HepG2 (cell line): ENCODE measurements at regions not wholly inside any gene's neighbourhood (a gene's known extent, or its start where the extent isn't known, plus 50 kb on each side); places are given as distances from the start of the nearest gene placed in this dataset.
A peak's percentile ranks its signal among the peaks of the same experiment; 100 is the strongest.
"Not testable (repeated sequence)": the region's sequence is repeated elsewhere in the genome, so short reads cannot be mapped to it uniquely, and the experiment has no call there.

Experiments used
- ATAC-seq: fragments of 200-7000 bp; cut with Tn5 transposase; 3 replicates; pipeline ENCODE4 v1.9.1; 2020; ENCODE audit warnings: mild to moderate bottlenecking, moderate library complexity
- BruUV-seq: library from RNA; stranded (reverse); fragments of 400-500 nt; replicated peaks from 2 replicates; lab custom pipeline; 2021; lab: Mats Ljungman, UMichigan
- CTCF ChIA-PET: fragments of 300-600 bp; formaldehyde crosslinking; extraction: SDS; loops from one replicate; lab custom pipeline; 2021; ENCODE audit warnings: low total read pairs, inconsistent platforms, low intra/inter-chr PET ratio; lab: Yijun Ruan, JAX
- POLR2A ChIA-PET: fragments of 350-600 bp; sonication (Branson Sonifier 250); formaldehyde crosslinking; loops from one replicate; lab custom pipeline; 2020; ENCODE audit warnings: antibody characterized with exemption, inconsistent platforms; lab: Yijun Ruan, JAX
- DNase-seq: peaks from one replicate; pipeline ENCODE4 v3.0.0-alpha.2; 2015; ENCODE audit warnings: low spot score
- FAIRE-seq: peaks from 3 replicates; lab custom pipeline; 2011; peaks lifted over from hg19 to GRCh38; lab: Jason Lieb, UNC
- H2AFZ ChIP-seq: one replicate; pipeline ENCODE4 v1.6.1; 2011; ENCODE audit warnings: low read length, inconsistent platforms
- H3K27ac ChIP-seq: fragments of 300-600 bp; 3 replicates; pipeline ENCODE4 v1.8.0; 2011; ENCODE audit warnings: mixed run types, mild to moderate bottlenecking, mixed read lengths, low read length, inconsistent platforms; ENCODE audit not compliant: insufficient read depth; ENCODE audit errors: extremely low read length
- H3K27me3 ChIP-seq, 2 experiments: fragments of 200-600 bp in 1 of 2; 2 replicates in 1 of 2; 3 replicates in 1 of 2; pipeline versions ENCODE4 v1.6.0 to v1.8.0; 2011; ENCODE audit warnings: low read length in 2 of 2, mild to moderate bottlenecking in 2 of 2, moderate library complexity in 2 of 2, inconsistent platforms in 1 of 2; ENCODE audit not compliant: insufficient read depth in 2 of 2, control insufficient read depth in 1 of 2
- H3K36me3 ChIP-seq, 2 experiments: fragments of 200-600 bp in 1 of 2; replicated peaks in 1 of 2; 2 replicates in 1 of 2; 3 replicates in 1 of 2; pipeline versions ENCODE4 v1.5.1 to v1.8.0; 2011; ENCODE audit warnings: low read length in 2 of 2, inconsistent platforms in 1 of 2; ENCODE audit not compliant: insufficient read depth in 2 of 2, control insufficient read depth in 1 of 2
- H3K4me1 ChIP-seq: 2 replicates; pipeline ENCODE4 v1.5.1; 2012; ENCODE audit warnings: low read length, inconsistent platforms; ENCODE audit not compliant: insufficient read depth
- H3K4me2 ChIP-seq: 2 replicates; pipeline ENCODE4 v1.6.0; 2011; ENCODE audit warnings: low read depth, low read length, inconsistent platforms
- H3K4me3 ChIP-seq, 3 experiments: fragments of 200-600 bp in 1 of 3; sonication (generic), shearing (Covaris generic) in 1 of 3; replicated peaks in 1 of 3; 2 replicates each; pipeline ENCODE4 v1.5.1; 2011 to 2016; ENCODE audit warnings: low read length in 3 of 3, inconsistent platforms in 2 of 3, low read depth in 2 of 3, mild to moderate bottlenecking in 2 of 3, control low read depth in 1 of 3, mixed read lengths in 1 of 3; ENCODE audit not compliant: insufficient read depth in 1 of 3
- H3K79me2 ChIP-seq: one replicate; pipeline ENCODE4 v1.6.1; 2011; ENCODE audit warnings: low read length, inconsistent platforms; ENCODE audit not compliant: insufficient read depth
- H3K9ac ChIP-seq: 2 replicates; pipeline ENCODE4 v1.6.0; 2011; ENCODE audit warnings: mild to moderate bottlenecking, low read depth, low read length, inconsistent platforms; ENCODE audit not compliant: insufficient read depth
- H3K9me3 ChIP-seq: 2 replicates; pipeline ENCODE4 v1.5.1; 2012; ENCODE audit warnings: mild to moderate bottlenecking, low read length
- H4K20me1 ChIP-seq: 2 replicates; pipeline ENCODE4 v1.6.0; 2011; ENCODE audit warnings: inconsistent platforms, mild to moderate bottlenecking, low read length, moderate library complexity; ENCODE audit not compliant: insufficient read depth
- MAFF ChIP-seq: IDR thresholded peaks from 2 replicates; pipeline ENCODE4 v1.6.1; 2011; ENCODE audit warnings: low read depth, low read length, improper control_type of control experiment
- MAFK ChIP-seq, 2 experiments: IDR thresholded peaks in 1 of 2; conservative IDR thresholded peaks in 1 of 2; 2 replicates each; pipeline ENCODE4 v1.6.1; 2011; ENCODE audit warnings: improper control_type of control experiment in 2 of 2, low read length in 2 of 2
- MED1 ChIP-seq: sonication (generic); formaldehyde crosslinking; IDR thresholded peaks from 2 replicates; pipeline ENCODE4 v1.4.0; 2020; ENCODE audit warnings: missing genetic modification reagents
- MIXL1 ChIP-seq: IDR thresholded peaks from 2 replicates; pipeline ENCODE4 v1.6.1; 2016
- NR2F6 ChIP-seq, 2 experiments: IDR thresholded peaks; 2 replicates each; pipeline ENCODE4 v1.6.1; 2016; ENCODE audit warnings: antibody characterized with exemption in 1 of 2, mild to moderate bottlenecking in 1 of 2
- RXRB ChIP-seq: IDR thresholded peaks from 2 replicates; pipeline ENCODE4 v1.6.1; 2016; ENCODE audit warnings: borderline replicate concordance, missing genetic modification reagents, missing compliant biosample characterization
- SAP130 ChIP-seq: IDR thresholded peaks from 2 replicates; pipeline ENCODE4 v1.6.1; 2016; ENCODE audit warnings: low read depth
- YEATS2 ChIP-seq: sonication (generic); formaldehyde crosslinking; IDR thresholded peaks from 2 replicates; pipeline ENCODE4 v1.4.0; 2020; ENCODE audit warnings: missing genetic modification reagents, borderline replicate concordance
- ZNF205 ChIP-seq: IDR thresholded peaks from 2 replicates; pipeline ENCODE4 v1.6.1; 2018; ENCODE audit warnings: missing biosample characterization, missing genetic modification reagents
- WGBS: methylation state at CpG from one replicate; pipeline ENCODE4 v1.1.6; 2017; ENCODE audit warnings: low lambda C conversion rate; 5-methylcytosine and 5-hydroxymethylcytosine counted together
- in situ Hi-C: cut with HindIII; loops from 2 replicates; pipeline ENCODE4 v1.10.0; 2017; ENCODE audit warnings: low pct_unique_long_range_greater_than_20kb; ENCODE audit not compliant: extremely low pct_ligation_motif_present
- intact Hi-C: fragments of 100-400 bp; cut with micrococcal nuclease; formaldehyde crosslinking; loops from one replicate; pipeline ENCODE4 v1.10.0; 2022; ENCODE audit not compliant: unreplicated experiment
- TF ChIP-seq, protein P1 (sequence below): sonication (generic); formaldehyde crosslinking; IDR thresholded peaks from 2 replicates; pipeline ENCODE4 v1.5.0; 2020; ENCODE audit warnings: mild to moderate bottlenecking, missing genetic modification reagents, moderate library complexity
- TF ChIP-seq, protein P2 (sequence below): sonication (generic); formaldehyde crosslinking; IDR thresholded peaks from 2 replicates; pipeline ENCODE4 v1.4.0; 2020; ENCODE audit warnings: missing genetic modification reagents

DNA sequence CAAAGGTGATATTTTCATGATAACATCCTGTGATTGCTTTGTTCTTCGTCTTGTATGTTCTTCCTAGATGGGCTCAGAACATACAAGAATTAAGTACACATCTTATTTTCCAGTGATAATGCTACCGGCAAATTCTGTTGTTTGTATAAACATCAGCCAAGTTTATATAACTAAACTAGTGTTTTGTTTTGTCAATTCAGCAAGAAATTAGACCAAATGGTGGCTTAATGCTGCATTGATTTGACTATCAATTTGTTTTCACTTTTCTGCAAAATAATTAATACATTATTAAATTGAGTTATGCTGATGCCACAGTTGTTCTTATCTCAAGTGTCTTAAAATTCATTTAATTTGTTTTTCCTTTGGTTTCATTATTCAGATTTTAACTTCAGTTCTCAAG is 177.7 kb downstream of the OR4F29 start:
- H3K4me1 ChIP-seq, H3K9me3 ChIP-seq, POLR2A ChIA-PET, FAIRE-seq, BruUV-seq, H3K4me3 ChIP-seq, H3K79me2 ChIP-seq, H3K4me2 ChIP-seq, in situ Hi-C loops, H3K36me3 ChIP-seq, DNase-seq, ATAC-seq, H3K27ac ChIP-seq, H2AFZ ChIP-seq, CTCF ChIA-PET, H4K20me1 ChIP-seq, H3K27me3 ChIP-seq, intact Hi-C loops, H3K9ac ChIP-seq: not testable (repeated sequence)
- TF ChIP-seq MAFF = peak; percentile 51; the same call in 1 of the 2 replicates
- peak; percentile 52 to 69 for TF ChIP-seq MAFK (conservative IDR thresholded peaks at IDR 0.05 in 1 of 2, IDR thresholded peaks at IDR 0.05 in 1 of 2; ENCODE audit: low read length in 2 of 2)
- WGBS = 89% methylated on average over 2 of the region's 2 CpGs

DNA sequence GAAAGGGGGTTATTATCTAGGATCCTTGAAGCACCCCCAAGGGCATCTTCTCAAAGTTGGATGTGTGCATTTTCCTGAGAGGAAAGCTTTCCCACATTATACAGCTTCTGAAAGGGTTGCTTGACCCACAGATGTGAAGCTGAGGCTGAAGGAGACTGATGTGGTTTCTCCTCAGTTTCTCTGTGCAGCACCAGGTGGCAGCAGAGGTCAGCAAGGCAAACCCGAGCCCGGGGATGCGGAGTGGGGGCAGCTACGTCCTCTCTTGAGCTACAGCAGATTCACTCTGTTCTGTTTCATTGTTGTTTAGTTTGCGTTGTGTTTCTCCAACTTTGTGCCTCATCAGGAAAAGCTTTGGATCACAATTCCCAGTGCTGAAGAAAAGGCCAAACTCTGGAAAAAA is 183.7 kb downstream of the OR4F29 start:
- H3K4me3 ChIP-seq; H2AFZ ChIP-seq; CTCF ChIA-PET; intact Hi-C loops; H3K27me3 ChIP-seq; H3K36me3 ChIP-seq; H3K9me3 ChIP-seq; H3K9ac ChIP-seq; H4K20me1 ChIP-seq; FAIRE-seq; H3K79me2 ChIP-seq; in situ Hi-C loops; H3K27ac ChIP-seq; ATAC-seq; H3K4me1 ChIP-seq; BruUV-seq; POLR2A ChIA-PET; H3K4me2 ChIP-seq; TF ChIP-seq NR2F6 (IDR thresholded peaks at IDR 0.05): not testable (repeated sequence)
- WGBS = 12% methylated on average over 5 of the region's 5 CpGs
- peak; percentile 50 for DNase-seq
- TF ChIP-seq, protein P1, sequence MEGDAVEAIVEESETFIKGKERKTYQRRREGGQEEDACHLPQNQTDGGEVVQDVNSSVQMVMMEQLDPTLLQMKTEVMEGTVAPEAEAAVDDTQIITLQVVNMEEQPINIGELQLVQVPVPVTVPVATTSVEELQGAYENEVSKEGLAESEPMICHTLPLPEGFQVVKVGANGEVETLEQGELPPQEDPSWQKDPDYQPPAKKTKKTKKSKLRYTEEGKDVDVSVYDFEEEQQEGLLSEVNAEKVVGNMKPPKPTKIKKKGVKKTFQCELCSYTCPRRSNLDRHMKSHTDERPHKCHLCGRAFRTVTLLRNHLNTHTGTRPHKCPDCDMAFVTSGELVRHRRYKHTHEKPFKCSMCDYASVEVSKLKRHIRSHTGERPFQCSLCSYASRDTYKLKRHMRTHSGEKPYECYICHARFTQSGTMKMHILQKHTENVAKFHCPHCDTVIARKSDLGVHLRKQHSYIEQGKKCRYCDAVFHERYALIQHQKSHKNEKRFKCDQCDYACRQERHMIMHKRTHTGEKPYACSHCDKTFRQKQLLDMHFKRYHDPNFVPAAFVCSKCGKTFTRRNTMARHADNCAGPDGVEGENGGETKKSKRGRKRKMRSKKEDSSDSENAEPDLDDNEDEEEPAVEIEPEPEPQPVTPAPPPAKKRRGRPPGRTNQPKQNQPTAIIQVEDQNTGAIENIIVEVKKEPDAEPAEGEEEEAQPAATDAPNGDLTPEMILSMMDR = 0 out of 2 replicates have a peak, but pooled peaks have one; percentile 11
- peak; percentile 16; the same call in 1 of the 2 replicates for TF ChIP-seq RXRB (CRISPR knock-in tag)
- TF ChIP-seq MIXL1 = 0 out of 2 replicates have a peak, but pooled peaks have one; percentile 17
- TF ChIP-seq SAP130 (CRISPR knock-in tag) = peak; percentile 31; the same call in 1 of the 2 replicates
- TF ChIP-seq MED1 (CRISPR knock-in tag) = 0 out of 2 replicates have a peak, but pooled peaks have one; percentile 22
- TF ChIP-seq ZNF205 (CRISPR knock-in tag) = 0 out of 2 replicates have a peak, but pooled peaks have one; percentile 40
- TF ChIP-seq YEATS2 (CRISPR knock-in tag) = 0 out of 2 replicates have a peak, but pooled peaks have one; percentile 25
- TF ChIP-seq, protein P2, sequence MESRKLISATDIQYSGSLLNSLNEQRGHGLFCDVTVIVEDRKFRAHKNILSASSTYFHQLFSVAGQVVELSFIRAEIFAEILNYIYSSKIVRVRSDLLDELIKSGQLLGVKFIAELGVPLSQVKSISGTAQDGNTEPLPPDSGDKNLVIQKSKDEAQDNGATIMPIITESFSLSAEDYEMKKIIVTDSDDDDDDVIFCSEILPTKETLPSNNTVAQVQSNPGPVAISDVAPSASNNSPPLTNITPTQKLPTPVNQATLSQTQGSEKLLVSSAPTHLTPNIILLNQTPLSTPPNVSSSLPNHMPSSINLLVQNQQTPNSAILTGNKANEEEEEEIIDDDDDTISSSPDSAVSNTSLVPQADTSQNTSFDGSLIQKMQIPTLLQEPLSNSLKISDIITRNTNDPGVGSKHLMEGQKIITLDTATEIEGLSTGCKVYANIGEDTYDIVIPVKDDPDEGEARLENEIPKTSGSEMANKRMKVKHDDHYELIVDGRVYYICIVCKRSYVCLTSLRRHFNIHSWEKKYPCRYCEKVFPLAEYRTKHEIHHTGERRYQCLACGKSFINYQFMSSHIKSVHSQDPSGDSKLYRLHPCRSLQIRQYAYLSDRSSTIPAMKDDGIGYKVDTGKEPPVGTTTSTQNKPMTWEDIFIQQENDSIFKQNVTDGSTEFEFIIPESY (CRISPR knock-in tag) = peak; percentile 44; the same call in 1 of the 2 replicates
- TF ChIP-seq NR2F6 (CRISPR knock-in tag; IDR thresholded peaks at IDR 0.05) = peak; percentile 48; the same call in 1 of the 2 replicates
